ENCODE measurements at regions not wholly inside any gene's neighbourhood (a gene's known extent, or its start where the extent isn't known, plus 50 kb on each side); places are given as distances from the start of the nearest gene placed in this dataset.

DNA sequence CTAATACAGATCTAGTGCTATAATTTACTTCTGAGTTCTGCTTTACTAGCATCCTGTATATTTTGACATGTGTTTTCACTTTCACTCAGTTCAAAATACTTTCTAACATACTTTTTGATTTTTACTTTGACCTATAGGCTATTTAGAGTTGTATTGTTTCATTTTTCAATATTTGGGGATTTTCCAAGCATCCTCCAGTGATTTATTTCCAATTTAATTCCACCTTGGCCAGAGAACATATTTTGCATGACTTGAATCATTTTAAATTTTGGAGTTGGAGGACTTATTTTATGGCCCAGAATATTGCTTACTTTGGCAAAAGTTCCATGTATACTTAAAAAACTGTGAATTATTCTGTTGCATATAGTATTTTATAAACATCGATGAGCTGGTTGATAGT lies 1215.6 kb upstream of the MAP3K7 start:
- H3K36me3 ChIP-seq (ENCODE audit: insufficient read depth, low read depth, low read length): no peaks in the 10 kb centered on the region

DNA sequence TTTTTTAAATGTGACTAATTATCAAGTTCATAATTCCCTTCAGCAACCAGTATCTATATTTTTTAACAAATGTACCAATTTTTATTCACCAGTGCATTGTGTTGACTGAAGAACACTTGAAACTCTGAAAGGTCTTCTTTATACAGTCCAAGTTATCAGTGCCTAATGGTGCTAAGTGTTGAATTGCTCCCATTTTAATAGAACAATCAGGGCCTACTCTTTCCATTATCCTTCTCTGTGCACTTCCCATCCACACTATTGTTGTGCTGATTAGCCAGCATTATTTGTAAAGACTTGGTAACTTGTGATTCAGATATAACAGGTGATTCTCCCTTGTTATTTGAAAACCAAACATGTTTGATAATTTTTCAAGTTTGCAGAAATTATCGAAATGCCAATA lies 1209.7 kb upstream of the MAP3K7 start:
- Histone ChIP-seq H3K27ac (ENCODE audit: low read length) (no peak overlapping the region), H3K9ac (ENCODE audit: low read depth, low read length) (no peak overlapping the region), H3K36me3 (ENCODE audit: insufficient read depth, low read depth, low read length) (no peaks in the 10 kb centered on the region), H3K9me3 (ENCODE audit: insufficient read depth, low read depth, low read length) (no peaks in the 10 kb centered on the region), H3K27me3 (ENCODE audit: insufficient read depth, low read length) (no peaks in the 10 kb centered on the region), H3K4me3 (ENCODE audit: low read length) (no peak overlapping the region), H3K4me1 (ENCODE audit: insufficient read depth, low read length) (0 out of 2 replicates have a peak, but pooled peaks cover 3% of the 10 kb centered on the region)

More for the DNA sequence above, 1215.6 kb upstream of the MAP3K7 start:
- no peak overlapping the region for H3K4me3 ChIP-seq (ENCODE audit: low read length)
- H3K27ac ChIP-seq (ENCODE audit: low read length): no peak overlapping the region
- H3K9ac ChIP-seq (ENCODE audit: low read depth, low read length): no peak overlapping the region
- H3K4me1 ChIP-seq (ENCODE audit: insufficient read depth, low read length): no peaks in the 10 kb centered on the region
- no peaks in the 10 kb centered on the region for H3K9me3 ChIP-seq (ENCODE audit: insufficient read depth, low read depth, low read length)
- H3K27me3 ChIP-seq (ENCODE audit: insufficient read depth, low read length): no peaks in the 10 kb centered on the region

DNA sequence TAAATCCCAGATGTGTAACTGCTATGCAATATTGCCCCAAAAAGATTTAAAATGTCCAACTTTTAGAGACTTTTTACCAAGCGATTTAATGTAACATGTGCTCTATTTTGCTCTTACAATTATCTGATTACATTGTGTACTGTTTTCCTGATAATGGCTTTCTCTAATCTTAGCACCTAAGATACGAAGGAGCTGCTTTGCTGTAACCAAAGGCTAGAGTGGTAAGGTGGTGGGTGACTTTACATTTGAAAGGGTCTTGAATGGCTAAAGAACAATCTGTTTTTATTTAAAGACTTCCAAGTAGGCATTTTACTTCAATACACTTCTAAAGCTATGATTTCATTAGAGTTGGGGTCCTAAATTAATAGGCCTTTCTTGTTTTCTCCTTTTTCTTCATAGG lies 1201.6 kb upstream of the MAP3K7 start:
- Histone ChIP-seq H3K9ac (ENCODE audit: low read depth, low read length) (no peak overlapping the region), H3K27ac (ENCODE audit: low read length) (no peak overlapping the region), H3K36me3 (ENCODE audit: insufficient read depth, low read depth, low read length) (no peaks in the 10 kb centered on the region), H3K4me1 (ENCODE audit: insufficient read depth, low read length) (peaks cover 12% of the 10 kb centered on the region; the same call in 1 of the 2 replicates), H3K27me3 (ENCODE audit: insufficient read depth, low read length) (no peaks in the 10 kb centered on the region), H3K4me3 (ENCODE audit: low read length) (peak overlapping the region; percentile 20; the same call in 1 of the 2 replicates), H3K9me3 (ENCODE audit: insufficient read depth, low read depth, low read length) (no peaks in the 10 kb centered on the region; the same call in 1 of the 2 replicates)

DNA sequence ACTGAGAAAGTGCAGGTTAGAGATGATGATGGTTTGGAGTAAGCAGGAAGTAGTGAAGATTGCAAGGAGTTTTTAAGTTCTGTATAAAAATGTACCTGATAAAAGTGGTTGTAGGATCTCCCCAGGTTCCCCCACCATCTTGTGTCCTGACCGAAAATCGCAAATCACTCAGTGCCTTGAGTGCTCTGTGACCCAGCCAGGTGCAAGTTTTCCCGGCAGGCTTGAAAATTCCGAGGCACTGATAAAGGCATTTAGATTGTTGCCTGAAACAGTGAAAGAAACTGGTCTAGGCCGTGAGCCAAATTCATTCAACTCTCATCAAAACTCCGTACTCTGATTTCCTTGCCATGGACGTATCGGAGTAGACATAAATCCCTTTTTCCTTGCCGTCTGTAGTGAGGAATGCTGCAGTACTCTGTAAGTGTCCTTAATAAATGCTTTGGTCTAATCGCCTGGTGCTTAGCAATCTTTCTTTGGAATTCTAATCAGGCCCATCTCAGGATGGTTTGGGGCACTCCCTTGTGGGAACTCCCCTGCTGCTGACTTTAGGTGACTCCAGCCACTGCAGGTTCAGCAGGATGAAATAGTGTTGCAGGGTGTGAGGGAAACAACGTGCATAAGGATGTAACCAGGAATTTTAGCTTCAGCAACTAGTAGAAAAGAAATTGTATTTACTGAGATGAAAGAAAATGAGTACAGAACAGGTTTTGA lies 1199.8 kb upstream of the MAP3K7 start:
- H3K27me3 ChIP-seq (ENCODE audit: insufficient read depth, low read length): no peaks in the 10 kb centered on the region
- no peak overlapping the region for H3K4me3 ChIP-seq (ENCODE audit: low read length)
- H3K27ac ChIP-seq (ENCODE audit: low read length): no peak overlapping the region
- H3K4me1 ChIP-seq (ENCODE audit: insufficient read depth, low read length): peaks cover 12% of the 10 kb centered on the region; the same call in 1 of the 2 replicates
- H3K9me3 ChIP-seq (ENCODE audit: insufficient read depth, low read depth, low read length): no peaks in the 10 kb centered on the region; the same call in 1 of the 2 replicates
- no peak overlapping the region for H3K9ac ChIP-seq (ENCODE audit: low read depth, low read length)
- H3K36me3 ChIP-seq (ENCODE audit: insufficient read depth, low read depth, low read length): no peaks in the 10 kb centered on the region

DNA sequence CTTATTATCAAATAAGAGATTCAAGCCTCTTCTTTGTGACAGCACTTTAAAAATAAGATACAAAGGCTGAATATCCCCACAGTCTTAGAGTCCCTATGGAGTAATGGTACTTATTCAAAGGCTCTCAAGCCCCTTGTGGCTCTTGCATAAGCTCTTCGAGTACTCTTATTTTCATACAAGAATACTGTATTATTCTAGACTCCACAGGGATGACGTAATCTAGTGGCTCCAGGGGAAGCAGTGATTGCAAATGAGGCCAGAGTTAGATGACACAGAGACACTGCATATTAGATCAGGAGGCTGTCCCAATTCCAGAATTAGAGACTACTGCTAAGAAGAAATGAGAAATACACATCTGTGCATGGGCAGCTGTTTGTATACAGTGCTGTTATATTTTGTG lies 1195.9 kb upstream of the MAP3K7 start:
- Histone ChIP-seq H3K9me3 (ENCODE audit: insufficient read depth, low read depth, low read length) (no peaks in the 10 kb centered on the region; the same call in 1 of the 2 replicates), H3K4me1 (ENCODE audit: insufficient read depth, low read length) (peaks cover 4% of the 10 kb centered on the region; the same call in 1 of the 2 replicates), H3K27ac (ENCODE audit: low read length) (no peak overlapping the region), H3K4me3 (ENCODE audit: low read length) (no peak overlapping the region), H3K36me3 (ENCODE audit: insufficient read depth, low read depth, low read length) (no peaks in the 10 kb centered on the region), H3K9ac (ENCODE audit: low read depth, low read length) (no peak overlapping the region), H3K27me3 (ENCODE audit: insufficient read depth, low read length) (no peaks in the 10 kb centered on the region)

DNA sequence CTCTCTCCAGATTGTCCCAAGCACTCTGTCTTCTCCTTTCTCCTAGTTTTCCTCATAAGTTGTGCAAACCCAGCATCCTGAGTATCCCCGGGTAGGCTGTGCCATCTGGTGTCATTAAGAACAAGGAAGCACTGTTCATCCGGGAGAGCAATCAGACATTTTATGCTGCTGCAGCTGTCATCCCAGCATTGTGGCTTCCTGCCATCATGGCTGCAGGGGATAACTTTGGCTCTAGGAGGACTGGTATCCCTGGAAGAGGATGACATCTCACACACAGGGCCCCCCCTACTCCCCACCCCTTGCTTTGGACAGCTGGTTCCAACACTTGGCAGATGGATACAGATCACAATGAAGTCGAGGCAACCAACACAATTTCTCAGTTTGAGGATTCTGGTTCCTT lies 1195.1 kb upstream of the MAP3K7 start:
- H3K9me3 ChIP-seq (ENCODE audit: insufficient read depth, low read depth, low read length): no peaks in the 10 kb centered on the region; the same call in 1 of the 2 replicates
- H3K27ac ChIP-seq (ENCODE audit: low read length): no peak overlapping the region
- H3K9ac ChIP-seq (ENCODE audit: low read depth, low read length): no peak overlapping the region
- H3K4me3 ChIP-seq (ENCODE audit: low read length): no peak overlapping the region
- H3K4me1 ChIP-seq (ENCODE audit: insufficient read depth, low read length): peaks cover 2% of the 10 kb centered on the region; the same call in 1 of the 2 replicates
- no peaks in the 10 kb centered on the region for H3K27me3 ChIP-seq (ENCODE audit: insufficient read depth, low read length)
- no peaks in the 10 kb centered on the region for H3K36me3 ChIP-seq (ENCODE audit: insufficient read depth, low read depth, low read length)

DNA sequence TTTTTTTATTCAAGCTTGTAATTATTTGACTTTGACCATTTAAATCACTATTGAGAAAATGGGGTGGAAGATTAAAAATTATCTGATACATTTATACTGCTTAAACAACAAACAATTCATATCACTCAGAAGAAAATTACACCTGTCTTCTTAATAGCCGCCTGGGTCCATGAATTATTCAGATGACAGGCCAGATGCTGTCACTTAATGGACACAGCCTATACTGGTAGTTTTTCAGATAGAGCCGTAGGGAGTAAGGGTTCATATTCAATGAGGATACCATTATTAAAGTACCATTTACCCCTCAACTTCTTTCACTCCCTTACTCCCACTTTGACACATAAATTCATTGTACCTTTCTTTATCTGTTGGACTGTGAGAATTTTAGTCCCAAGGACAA lies 1193.4 kb upstream of the MAP3K7 start:
- no peak overlapping the region for H3K9ac ChIP-seq (ENCODE audit: low read depth, low read length)
- no peaks in the 10 kb centered on the region for H3K27me3 ChIP-seq (ENCODE audit: insufficient read depth, low read length)
- H3K9me3 ChIP-seq (ENCODE audit: insufficient read depth, low read depth, low read length): no peaks in the 10 kb centered on the region; the same call in 1 of the 2 replicates
- no peaks in the 10 kb centered on the region for H3K36me3 ChIP-seq (ENCODE audit: insufficient read depth, low read depth, low read length)
- H3K4me1 ChIP-seq (ENCODE audit: insufficient read depth, low read length): no peaks in the 10 kb centered on the region
- no peak overlapping the region for H3K27ac ChIP-seq (ENCODE audit: low read length)
- H3K4me3 ChIP-seq (ENCODE audit: low read length): no peak overlapping the region

DNA sequence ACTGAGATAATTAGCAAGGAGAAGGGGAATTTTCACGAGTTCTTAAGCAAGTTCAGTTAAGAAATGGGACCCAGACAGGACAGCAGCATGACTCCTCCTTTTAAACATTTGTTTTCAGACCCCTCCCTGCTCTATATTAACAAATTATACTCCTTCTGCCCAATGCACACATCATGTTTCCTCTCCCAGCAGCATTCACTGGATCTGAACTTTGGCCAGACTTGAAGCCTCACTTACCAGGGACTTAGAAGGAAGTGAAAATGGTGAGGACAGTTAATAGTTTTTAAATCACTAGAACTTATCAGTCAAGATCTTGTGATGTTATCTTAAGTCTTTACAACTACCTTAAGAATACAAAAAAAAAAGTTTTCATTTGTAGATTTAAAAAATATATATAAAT lies 1174.7 kb upstream of the MAP3K7 start:
- no peaks in the 10 kb centered on the region for H3K27me3 ChIP-seq (ENCODE audit: insufficient read depth, low read length)
- H3K9me3 ChIP-seq (ENCODE audit: insufficient read depth, low read depth, low read length): no peaks in the 10 kb centered on the region
- no peaks in the 10 kb centered on the region for H3K36me3 ChIP-seq (ENCODE audit: insufficient read depth, low read depth, low read length)
- no peak overlapping the region for H3K27ac ChIP-seq (ENCODE audit: low read length)
- H3K9ac ChIP-seq (ENCODE audit: low read depth, low read length): no peak overlapping the region
- H3K4me1 ChIP-seq (ENCODE audit: insufficient read depth, low read length): no peaks in the 10 kb centered on the region
- H3K4me3 ChIP-seq (ENCODE audit: low read length): no peak overlapping the region

DNA sequence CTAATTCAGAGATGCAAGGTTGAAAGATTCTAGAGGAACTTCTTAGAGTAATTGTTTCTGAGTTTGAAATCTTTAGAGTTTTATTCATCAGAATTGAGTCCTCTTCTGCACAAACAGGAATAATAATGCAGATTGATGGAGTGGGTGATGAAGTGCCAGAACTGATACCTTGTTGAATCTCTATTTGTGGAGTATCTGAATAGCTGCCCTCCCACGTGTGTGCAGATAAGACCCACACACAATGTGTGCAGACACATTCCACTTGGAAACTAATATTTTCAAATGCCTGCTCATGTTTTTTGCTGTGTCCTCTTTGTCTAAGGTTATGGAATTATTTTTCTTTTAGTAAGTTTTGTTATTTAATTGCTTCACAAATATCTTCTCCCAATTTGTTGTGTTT lies 1167.8 kb upstream of the MAP3K7 start:
- H3K4me1 ChIP-seq (ENCODE audit: insufficient read depth, low read length): no peaks in the 10 kb centered on the region
- H3K9me3 ChIP-seq (ENCODE audit: insufficient read depth, low read depth, low read length): no peaks in the 10 kb centered on the region
- no peaks in the 10 kb centered on the region for H3K27me3 ChIP-seq (ENCODE audit: insufficient read depth, low read length)
- no peak overlapping the region for H3K9ac ChIP-seq (ENCODE audit: low read depth, low read length)
- H3K36me3 ChIP-seq (ENCODE audit: insufficient read depth, low read depth, low read length): no peaks in the 10 kb centered on the region
- no peak overlapping the region for H3K27ac ChIP-seq (ENCODE audit: low read length)
- no peak overlapping the region for H3K4me3 ChIP-seq (ENCODE audit: low read length)

DNA sequence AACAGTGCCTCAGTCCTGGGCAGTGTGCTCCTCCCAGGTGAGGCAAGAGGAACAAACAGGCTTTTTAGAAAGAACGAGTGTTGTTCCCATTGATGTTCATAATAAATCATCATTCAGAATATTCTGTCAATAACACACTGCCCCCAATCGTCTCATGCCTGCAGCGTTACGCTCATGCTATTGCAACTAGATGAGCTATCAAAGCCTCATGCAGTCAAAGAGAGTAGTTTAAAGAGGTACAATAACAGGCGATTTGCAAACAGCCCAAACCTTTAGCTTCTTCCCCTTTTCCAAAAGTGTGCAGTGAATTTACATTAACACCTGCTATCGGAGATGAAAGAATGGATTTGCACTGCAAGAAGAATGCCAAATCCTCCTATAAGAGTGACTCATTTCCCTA lies 1164.7 kb upstream of the MAP3K7 start:
- Histone ChIP-seq H3K4me3 (ENCODE audit: low read length) (no peak overlapping the region), H3K36me3 (ENCODE audit: insufficient read depth, low read depth, low read length) (no peaks in the 10 kb centered on the region), H3K27me3 (ENCODE audit: insufficient read depth, low read length) (no peaks in the 10 kb centered on the region), H3K27ac (ENCODE audit: low read length) (no peak overlapping the region), H3K9me3 (ENCODE audit: insufficient read depth, low read depth, low read length) (no peaks in the 10 kb centered on the region), H3K4me1 (ENCODE audit: insufficient read depth, low read length) (no peaks in the 10 kb centered on the region), H3K9ac (ENCODE audit: low read depth, low read length) (no peak overlapping the region)

DNA sequence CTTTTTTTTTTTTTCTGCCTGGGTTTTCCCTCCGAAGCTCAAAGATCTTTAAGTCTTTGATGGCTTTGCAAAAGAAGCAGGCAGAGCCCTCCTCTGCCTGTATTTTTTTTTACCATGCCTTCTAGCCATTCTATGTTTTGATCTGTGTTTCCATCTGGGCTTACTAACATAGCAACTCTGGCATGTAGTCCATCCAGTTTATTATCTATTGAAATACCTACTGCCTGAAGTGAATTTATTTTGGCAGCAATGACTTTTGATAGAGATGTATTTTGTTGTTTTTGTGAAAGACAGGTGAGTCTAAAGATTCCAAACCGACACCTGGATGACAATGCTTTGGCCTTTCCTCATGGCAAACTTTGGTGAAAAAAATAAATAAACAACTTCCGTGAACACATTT lies 1157.7 kb upstream of the MAP3K7 start:
- Histone ChIP-seq H3K27me3 (ENCODE audit: insufficient read depth, low read length) (no peaks in the 10 kb centered on the region), H3K36me3 (ENCODE audit: insufficient read depth, low read depth, low read length) (no peaks in the 10 kb centered on the region), H3K27ac (ENCODE audit: low read length) (no peak overlapping the region), H3K9me3 (ENCODE audit: insufficient read depth, low read depth, low read length) (no peaks in the 10 kb centered on the region), H3K4me3 (ENCODE audit: low read length) (no peak overlapping the region), H3K9ac (ENCODE audit: low read depth, low read length) (no peak overlapping the region), H3K4me1 (ENCODE audit: insufficient read depth, low read length) (no peaks in the 10 kb centered on the region)

DNA sequence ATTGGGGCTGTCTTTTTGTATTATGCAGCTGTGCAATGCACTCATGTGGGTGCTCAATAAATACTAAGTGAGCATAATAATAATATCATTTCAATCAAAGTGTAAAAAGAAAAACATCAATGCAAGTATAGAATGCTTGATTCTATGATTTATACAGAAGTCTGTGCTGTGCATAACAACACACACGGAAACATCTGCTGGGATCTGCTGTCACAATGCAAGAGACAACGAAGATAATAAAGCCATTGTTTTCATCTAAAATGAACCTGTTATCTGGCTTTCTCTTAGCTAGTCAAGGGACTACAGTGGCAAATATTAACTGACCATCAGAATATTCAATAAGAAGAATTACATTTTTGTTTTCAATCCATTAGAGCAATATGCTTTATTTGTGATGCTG lies 1156.9 kb upstream of the MAP3K7 start:
- no peaks in the 10 kb centered on the region for H3K27me3 ChIP-seq (ENCODE audit: insufficient read depth, low read length)
- H3K4me1 ChIP-seq (ENCODE audit: insufficient read depth, low read length): no peaks in the 10 kb centered on the region
- H3K36me3 ChIP-seq (ENCODE audit: insufficient read depth, low read depth, low read length): no peaks in the 10 kb centered on the region
- H3K9ac ChIP-seq (ENCODE audit: low read depth, low read length): no peak overlapping the region
- no peak overlapping the region for H3K27ac ChIP-seq (ENCODE audit: low read length)
- no peaks in the 10 kb centered on the region for H3K9me3 ChIP-seq (ENCODE audit: insufficient read depth, low read depth, low read length)
- H3K4me3 ChIP-seq (ENCODE audit: low read length): no peak overlapping the region
